HUDEP-2 (cell line): ENCODE measurements at regions not wholly inside any gene's neighbourhood (a gene's known extent, or its start where the extent isn't known, plus 50 kb on each side); places are given as distances from the start of the nearest gene placed in this dataset.
A peak's percentile ranks its signal among the peaks of the same experiment; 100 is the strongest.
"Not testable (repeated sequence)": the region's sequence is repeated elsewhere in the genome, so short reads cannot be mapped to it uniquely, and the experiment has no call there.

ENCODE experiments used
- DNase-seq, 76 experiments: peaks; one replicate each; lab custom pipeline; 2025; ENCODE audit not compliant: unreplicated experiment in 76 of 76; lab: John Stamatoyannopoulos, UW

GRCh38 chr6:125585470-125585869 lies 164.0 kb upstream of the HEY2 start:
- no peak for DNase-seq

- no peak for DNase-seq
Observed at GRCh38 chr6:125586074-125586473, 163.4 kb upstream of the HEY2 start.

GRCh38 chr6:125586605-125587004 lies 162.8 kb upstream of the HEY2 start:
- no peak for DNase-seq

- peak in 1 of 76 experiments; percentile 14 for DNase-seq
Observed at GRCh38 chr6:125587666-125588632, 161.5 kb upstream of the HEY2 start.

- DNase-seq, result not testable (repeated sequence)
Observed at GRCh38 chr6:125591796-125592195, 157.6 kb upstream of the HEY2 start.

GRCh38 chr6:125593746-125594145 lies 155.7 kb upstream of the HEY2 start:
- no peak for DNase-seq

- no peak for DNase-seq
Observed at GRCh38 chr6:125596020-125596419, 153.4 kb upstream of the HEY2 start.

- DNase-seq, result no peak
Observed at GRCh38 chr6:125597411-125598253, 151.8 kb upstream of the HEY2 start.

- no peak for DNase-seq
Observed at GRCh38 chr6:125598422-125598821, 151.0 kb upstream of the HEY2 start.

- no peak for DNase-seq
Observed at GRCh38 chr6:125604257-125604656, 145.2 kb upstream of the HEY2 start.

- no peak for DNase-seq
Observed at GRCh38 chr6:125611573-125612344, 137.7 kb upstream of the HEY2 start.

- no peak for DNase-seq
Observed at GRCh38 chr6:125612345-125612846, 137.0 kb upstream of the HEY2 start.

- no peak for DNase-seq
Observed at GRCh38 chr6:125618629-125619028, 130.8 kb upstream of the HEY2 start.

- no peak for DNase-seq
Observed at GRCh38 chr6:125623085-125623484, 126.3 kb upstream of the HEY2 start.

- DNase-seq, result no peak
Observed at GRCh38 chr6:125631165-125631564, 118.3 kb upstream of the HEY2 start.

- DNase-seq, result not testable (repeated sequence)
Observed at GRCh38 chr6:125636011-125636410, 113.4 kb upstream of the HEY2 start.

GRCh38 chr6:125636671-125637070 lies 112.8 kb upstream of the HEY2 start:
- DNase-seq, result no peak

- DNase-seq, result no peak
Observed at GRCh38 chr6:125637207-125637606, 112.2 kb upstream of the HEY2 start.

GRCh38 chr6:125639466-125640020 lies 109.9 kb upstream of the HEY2 start:
- no peak for DNase-seq

GRCh38 chr6:125640441-125641150 lies 108.8 kb upstream of the HEY2 start:
- no peak for DNase-seq
